ENCODE measurements at regions not wholly inside any gene's neighbourhood (a gene's known extent, or its start where the extent isn't known, plus 50 kb on each side); places are given as distances from the start of the nearest gene placed in this dataset.

GRCh38 chr16:29316761-29317183, 89.7 kb downstream of the NPIPB11 start:
- no peaks in the 10 kb centered on the region for H4K20me1 ChIP-seq (ENCODE audit: low read depth, low read length)
- no peak overlapping the region for H3K4me2 ChIP-seq (ENCODE audit: low read depth, low read length, poor library complexity, severe bottlenecking)
- H3K27ac ChIP-seq (ENCODE audit: low read depth, low read length): no peak overlapping the region
- no peaks in the 10 kb centered on the region for H3K9me3 ChIP-seq (ENCODE audit: insufficient read depth, low read length)
- TF ChIP-seq CTCF (IDR thresholded peaks at IDR 0.05; ENCODE audit: insufficient read depth, low read length, poor library complexity, severe bottlenecking) (no peak), EZH2phosphoT487 (conservative IDR thresholded peaks at IDR 0.05; ENCODE audit: low read length) (no peak)
- H3K36me3 ChIP-seq (ENCODE audit: low read length): no peaks in the 10 kb centered on the region
- no peak overlapping the region for H3K9ac ChIP-seq (ENCODE audit: low read length)
- no peaks in the 10 kb centered on the region for H3K79me2 ChIP-seq (ENCODE audit: insufficient read depth, low read length)
- no peaks in the 10 kb centered on the region for H3F3A ChIP-seq (ENCODE audit: insufficient read depth)
- H3K9me2 ChIP-seq (replicated peaks; ENCODE audit: insufficient read depth, low read length): no peaks in the 10 kb centered on the region
- no peak overlapping the region for H2AFZ ChIP-seq (ENCODE audit: low read depth, low read length, severe bottlenecking)
- no peak overlapping the region for H3K4me3 ChIP-seq (ENCODE audit: insufficient read depth, low read length, poor library complexity, severe bottlenecking)
- no peaks in the 10 kb centered on the region for H3K27me3 ChIP-seq (ENCODE audit: low read length)

- Histone ChIP-seq H3K27ac (ENCODE audit: low read depth, low read length) (no peak overlapping the region), H3K9me2 (replicated peaks; ENCODE audit: insufficient read depth, low read length) (no peaks in the 10 kb centered on the region), H3K4me3 (ENCODE audit: insufficient read depth, low read length, poor library complexity, severe bottlenecking) (no peak overlapping the region), H4K20me1 (ENCODE audit: low read depth, low read length) (no peaks in the 10 kb centered on the region), H3K9ac (ENCODE audit: low read length) (no peak overlapping the region), H3K4me2 (ENCODE audit: low read depth, low read length, poor library complexity, severe bottlenecking) (no peak overlapping the region), H3K36me3 (ENCODE audit: low read length) (no peaks in the 10 kb centered on the region), H3K79me2 (ENCODE audit: insufficient read depth, low read length) (no peaks in the 10 kb centered on the region), H3F3A (ENCODE audit: insufficient read depth) (no peaks in the 10 kb centered on the region), H2AFZ (ENCODE audit: low read depth, low read length, severe bottlenecking) (no peak overlapping the region), H3K9me3 (ENCODE audit: insufficient read depth, low read length) (no peaks in the 10 kb centered on the region), H3K27me3 (ENCODE audit: low read length) (no peaks in the 10 kb centered on the region)
- TF ChIP-seq CTCF (IDR thresholded peaks at IDR 0.05; ENCODE audit: insufficient read depth, low read length, poor library complexity, severe bottlenecking): no peak
- no peak for TF ChIP-seq EZH2phosphoT487 (conservative IDR thresholded peaks at IDR 0.05; ENCODE audit: low read length)
Observed at GRCh38 chr16:29315916-29316517, 90.5 kb downstream of the NPIPB11 start.

- Histone ChIP-seq H3K4me2 (ENCODE audit: low read depth, low read length, poor library complexity, severe bottlenecking) (no peak overlapping the region), H3K9me2 (replicated peaks; ENCODE audit: insufficient read depth, low read length) (no peaks in the 10 kb centered on the region), H3K36me3 (ENCODE audit: low read length) (no peaks in the 10 kb centered on the region), H3K27me3 (ENCODE audit: low read length) (no peaks in the 10 kb centered on the region), H2AFZ (ENCODE audit: low read depth, low read length, severe bottlenecking) (no peak overlapping the region), H3K9ac (ENCODE audit: low read length) (no peak overlapping the region), H3F3A (ENCODE audit: insufficient read depth) (no peaks in the 10 kb centered on the region), H3K9me3 (ENCODE audit: insufficient read depth, low read length) (no peaks in the 10 kb centered on the region), H3K4me3 (ENCODE audit: insufficient read depth, low read length, poor library complexity, severe bottlenecking) (no peak overlapping the region), H3K79me2 (ENCODE audit: insufficient read depth, low read length) (no peaks in the 10 kb centered on the region), H3K27ac (ENCODE audit: low read depth, low read length) (no peak overlapping the region), H4K20me1 (ENCODE audit: low read depth, low read length) (no peaks in the 10 kb centered on the region)
- TF ChIP-seq EZH2phosphoT487 (conservative IDR thresholded peaks at IDR 0.05; ENCODE audit: low read length) (no peak), CTCF (IDR thresholded peaks at IDR 0.05; ENCODE audit: insufficient read depth, low read length, poor library complexity, severe bottlenecking) (no peak)
Observed at GRCh38 chr16:29315046-29315445, 91.5 kb downstream of the NPIPB11 start.
